ENCODE measurements at regions not wholly inside any gene's neighbourhood (a gene's known extent, or its start where the extent isn't known, plus 50 kb on each side); places are given as distances from the start of the nearest gene placed in this dataset.
A peak's percentile ranks its signal among the peaks of the same experiment; 100 is the strongest.
"Not testable (repeated sequence)": the region's sequence is repeated elsewhere in the genome, so short reads cannot be mapped to it uniquely, and the experiment has no call there.

GRCh38 chr6:28639445-28640290 lies 114.0 kb downstream of the GPX5 start:
- not testable (repeated sequence) for H3K36me3 ChIP-seq (ENCODE audit: control insufficient read depth in 5 of 5, insufficient read depth in 5 of 5, low read length in 5 of 5); H3K27ac ChIP-seq (ENCODE audit: low read depth, low read length); H3K4me3 ChIP-seq (ENCODE audit: low read depth in 1 of 5, low read length in 5 of 5); H3K9ac ChIP-seq (ENCODE audit: low read length in 5 of 5); H3K9me3 ChIP-seq (ENCODE audit: control insufficient read depth in 5 of 5, low read length in 5 of 5)
- peaks cover 2 to 13% (median 12%) of the 10 kb centered on the region in 5 donors for H3K4me1 ChIP-seq (ENCODE audit: control insufficient read depth in 5 of 5, insufficient read depth in 5 of 5, low read length in 5 of 5)
- H3K27me3 ChIP-seq (ENCODE audit: control insufficient read depth in 5 of 5, insufficient read depth in 4 of 5, low read length in 5 of 5), result peaks cover 0 to 26% (median 17%) of the 10 kb centered on the region in 5 donors

- Histone ChIP-seq H3K4me1 (ENCODE audit: control insufficient read depth in 5 of 5, insufficient read depth in 5 of 5, low read length in 5 of 5) (peaks cover under 1 to 4% (median 2%) of the 10 kb centered on the region in 5 donors), H3K4me3 (ENCODE audit: low read depth in 1 of 5, low read length in 5 of 5) (no peak overlapping the region), H3K27ac (ENCODE audit: low read depth, low read length) (no peak overlapping the region), H3K27me3 (ENCODE audit: control insufficient read depth in 5 of 5, insufficient read depth in 4 of 5, low read length in 5 of 5) (peaks cover 0 to 5% (median 4%) of the 10 kb centered on the region in 5 donors), H3K9ac (ENCODE audit: low read length in 5 of 5) (no peak overlapping the region), H3K9me3 (ENCODE audit: control insufficient read depth in 5 of 5, low read length in 5 of 5) (no peaks in the 10 kb centered on the region), H3K36me3 (ENCODE audit: control insufficient read depth in 5 of 5, insufficient read depth in 5 of 5, low read length in 5 of 5) (no peaks in the 10 kb centered on the region)
These were observed 117.5 kb downstream of the GPX5 start for GRCh38 chr6:28643017-28643740.

- H3K36me3 ChIP-seq (ENCODE audit: control insufficient read depth in 5 of 5, insufficient read depth in 5 of 5, low read length in 5 of 5), result no peaks in the 10 kb centered on the region
- H3K27me3 ChIP-seq (ENCODE audit: control insufficient read depth in 5 of 5, insufficient read depth in 4 of 5, low read length in 5 of 5), result peaks cover 0 to 7% (median 0%) of the 10 kb centered on the region in 5 donors
- peaks cover 2 to 17% (median 14%) of the 10 kb centered on the region in 5 donors for H3K4me1 ChIP-seq (ENCODE audit: control insufficient read depth in 5 of 5, insufficient read depth in 5 of 5, low read length in 5 of 5)
- no peak overlapping the region for H3K4me3 ChIP-seq (ENCODE audit: low read depth in 1 of 5, low read length in 5 of 5)
- no peak overlapping the region for H3K27ac ChIP-seq (ENCODE audit: low read depth, low read length)
- no peak overlapping the region for H3K9ac ChIP-seq (ENCODE audit: low read length in 5 of 5)
- H3K9me3 ChIP-seq (ENCODE audit: control insufficient read depth in 5 of 5, low read length in 5 of 5), result no peaks in the 10 kb centered on the region
These were observed 121.0 kb downstream of the GPX5 start for GRCh38 chr6:28646650-28647049.

- no peaks in the 10 kb centered on the region for H3K36me3 ChIP-seq (ENCODE audit: control insufficient read depth in 5 of 5, insufficient read depth in 5 of 5, low read length in 5 of 5)
- peak overlapping the region; percentile 9 to 87 (median 62) for H3K9ac ChIP-seq (ENCODE audit: low read length in 5 of 5)
- peaks cover 2 to 17% (median 14%) of the 10 kb centered on the region in 5 donors for H3K4me1 ChIP-seq (ENCODE audit: control insufficient read depth in 5 of 5, insufficient read depth in 5 of 5, low read length in 5 of 5)
- no peaks in the 10 kb centered on the region for H3K9me3 ChIP-seq (ENCODE audit: control insufficient read depth in 5 of 5, low read length in 5 of 5)
- peak overlapping the region; percentile 65 to 82 (median 73) for H3K4me3 ChIP-seq (ENCODE audit: low read depth in 1 of 5, low read length in 5 of 5)
- peaks cover 0 to 13% (median 0%) of the 10 kb centered on the region in 5 donors for H3K27me3 ChIP-seq (ENCODE audit: control insufficient read depth in 5 of 5, insufficient read depth in 4 of 5, low read length in 5 of 5)
- no peak overlapping the region for H3K27ac ChIP-seq (ENCODE audit: low read depth, low read length)
These were observed 122.6 kb downstream of the GPX5 start for GRCh38 chr6:28648035-28648877.

DNA sequence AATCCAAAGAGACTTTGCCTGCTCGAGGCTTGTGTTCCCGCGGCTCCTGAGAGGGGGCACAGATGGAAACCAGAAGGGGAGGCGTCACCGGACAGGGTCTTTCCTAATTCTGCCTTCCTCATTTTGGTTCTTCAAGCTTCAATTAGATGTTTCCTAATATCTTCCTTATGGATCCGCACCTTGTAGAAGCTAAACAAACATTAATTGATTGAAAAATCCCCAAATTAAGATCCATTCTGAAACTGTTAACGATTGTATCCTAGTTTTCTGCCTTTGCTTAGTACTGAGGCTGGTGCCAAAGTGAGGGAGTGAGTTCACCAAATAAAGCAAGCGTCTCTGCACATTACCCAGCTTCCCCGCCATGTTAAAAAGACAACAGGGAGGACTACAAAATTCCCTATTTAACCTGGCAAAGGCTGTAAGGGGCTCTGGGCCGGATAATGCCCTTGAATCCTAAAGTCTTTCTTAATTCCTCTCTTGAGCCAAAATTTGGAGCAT lies 123.2 kb downstream of the GPX5 start:
- Histone ChIP-seq H3K9me3 (ENCODE audit: control insufficient read depth in 5 of 5, low read length in 5 of 5) (no peaks in the 10 kb centered on the region), H3K4me3 (ENCODE audit: low read depth in 1 of 5, low read length in 5 of 5) (peak overlapping the region; percentile 65 to 82 (median 73)), H3K4me1 (ENCODE audit: control insufficient read depth in 5 of 5, insufficient read depth in 5 of 5, low read length in 5 of 5) (peaks cover 2 to 17% (median 14%) of the 10 kb centered on the region in 5 donors), H3K9ac (ENCODE audit: low read length in 5 of 5) (peak overlapping the region in 4 of 5 donors; percentile 9 to 87 (median 63)), H3K27me3 (ENCODE audit: control insufficient read depth in 5 of 5, insufficient read depth in 4 of 5, low read length in 5 of 5) (peaks cover 0 to 13% (median 0%) of the 10 kb centered on the region in 5 donors), H3K36me3 (ENCODE audit: control insufficient read depth in 5 of 5, insufficient read depth in 5 of 5, low read length in 5 of 5) (no peaks in the 10 kb centered on the region), H3K27ac (ENCODE audit: low read depth, low read length) (no peak overlapping the region)

GRCh38 chr6:28651161-28651560 lies 125.5 kb downstream of the GPX5 start:
- peaks cover 2 to 17% (median 14%) of the 10 kb centered on the region in 5 donors for H3K4me1 ChIP-seq (ENCODE audit: control insufficient read depth in 5 of 5, insufficient read depth in 5 of 5, low read length in 5 of 5)
- no peaks in the 10 kb centered on the region for H3K9me3 ChIP-seq (ENCODE audit: control insufficient read depth in 5 of 5, low read length in 5 of 5)
- H3K27ac ChIP-seq (ENCODE audit: low read depth, low read length), result no peak overlapping the region
- no peaks in the 10 kb centered on the region for H3K36me3 ChIP-seq (ENCODE audit: control insufficient read depth in 5 of 5, insufficient read depth in 5 of 5, low read length in 5 of 5)
- H3K9ac ChIP-seq (ENCODE audit: low read length in 5 of 5), result no peak overlapping the region
- H3K27me3 ChIP-seq (ENCODE audit: control insufficient read depth in 5 of 5, insufficient read depth in 4 of 5, low read length in 5 of 5), result peaks cover 0 to 13% (median 0%) of the 10 kb centered on the region in 5 donors
- no peak overlapping the region for H3K4me3 ChIP-seq (ENCODE audit: low read depth in 1 of 5, low read length in 5 of 5)

DNA sequence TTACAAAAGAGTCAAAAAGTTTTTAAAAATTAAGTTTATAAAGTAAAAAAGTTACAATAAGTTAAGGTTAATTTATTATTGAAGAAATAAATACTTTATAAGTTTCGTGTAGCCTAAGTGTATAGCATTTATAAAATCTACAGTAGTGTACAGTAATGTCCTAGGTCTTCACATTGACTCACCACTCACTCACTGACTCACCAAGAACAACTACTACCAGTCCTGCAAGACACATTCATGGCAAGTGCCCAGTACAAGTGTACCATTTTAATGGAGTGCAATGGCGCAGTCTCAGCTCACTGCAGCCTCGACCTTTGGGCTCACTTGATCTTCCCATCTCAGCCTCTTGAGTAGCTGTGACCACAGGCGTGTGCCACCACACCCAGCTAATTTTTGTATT lies 128.2 kb downstream of the GPX5 start:
- Histone ChIP-seq H3K9me3 (ENCODE audit: control insufficient read depth in 5 of 5, low read length in 5 of 5) (no peaks in the 10 kb centered on the region), H3K4me3 (ENCODE audit: low read depth in 1 of 5, low read length in 5 of 5) (no peak overlapping the region), H3K4me1 (ENCODE audit: control insufficient read depth in 5 of 5, insufficient read depth in 5 of 5, low read length in 5 of 5) (peaks cover 0 to 26% (median 22%) of the 10 kb centered on the region in 5 donors), H3K9ac (ENCODE audit: low read length in 5 of 5) (no peak overlapping the region), H3K27me3 (ENCODE audit: control insufficient read depth in 5 of 5, insufficient read depth in 4 of 5, low read length in 5 of 5) (peaks cover 0 to 17% (median 0%) of the 10 kb centered on the region in 5 donors), H3K36me3 (ENCODE audit: control insufficient read depth in 5 of 5, insufficient read depth in 5 of 5, low read length in 5 of 5) (no peaks in the 10 kb centered on the region), H3K27ac (ENCODE audit: low read depth, low read length) (no peak overlapping the region)

- Histone ChIP-seq H3K36me3 (ENCODE audit: control insufficient read depth in 5 of 5, insufficient read depth in 5 of 5, low read length in 5 of 5) (no peaks in the 10 kb centered on the region), H3K27ac (ENCODE audit: low read depth, low read length) (no peak overlapping the region), H3K4me3 (ENCODE audit: low read depth in 1 of 5, low read length in 5 of 5) (no peak overlapping the region), H3K9ac (ENCODE audit: low read length in 5 of 5) (no peak overlapping the region), H3K27me3 (ENCODE audit: control insufficient read depth in 5 of 5, insufficient read depth in 4 of 5, low read length in 5 of 5) (peaks cover 0 to 10% (median 0%) of the 10 kb centered on the region in 5 donors), H3K4me1 (ENCODE audit: control insufficient read depth in 5 of 5, insufficient read depth in 5 of 5, low read length in 5 of 5) (peaks cover 0 to 26% (median 22%) of the 10 kb centered on the region in 5 donors), H3K9me3 (ENCODE audit: control insufficient read depth in 5 of 5, low read length in 5 of 5) (no peaks in the 10 kb centered on the region)
These were observed 129.5 kb downstream of the GPX5 start for GRCh38 chr6:28655164-28655563.

DNA sequence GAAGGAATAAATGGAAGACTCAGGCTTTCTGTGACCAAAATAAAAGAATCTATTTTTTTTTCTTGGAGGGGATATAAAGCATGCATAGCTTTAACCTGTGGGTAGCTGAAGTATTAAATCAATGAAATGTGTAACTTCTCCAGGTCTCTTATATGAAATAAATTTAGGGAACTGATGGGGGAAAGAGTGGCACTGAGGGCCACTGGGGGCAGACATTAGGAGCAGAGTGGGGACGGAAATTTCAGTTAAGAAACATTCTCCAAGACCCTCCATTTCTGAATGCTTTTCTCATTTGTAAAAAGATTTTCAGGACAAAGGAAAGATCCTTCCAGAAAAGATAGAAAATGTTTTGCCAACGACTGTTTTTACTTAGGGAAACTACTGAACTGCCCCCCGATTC lies 131.0 kb downstream of the GPX5 start:
- Histone ChIP-seq H3K9ac (ENCODE audit: low read length in 5 of 5) (no peak overlapping the region), H3K27ac (ENCODE audit: low read depth, low read length) (no peak overlapping the region), H3K36me3 (ENCODE audit: control insufficient read depth in 5 of 5, insufficient read depth in 5 of 5, low read length in 5 of 5) (no peaks in the 10 kb centered on the region), H3K9me3 (ENCODE audit: control insufficient read depth in 5 of 5, low read length in 5 of 5) (no peaks in the 10 kb centered on the region), H3K4me3 (ENCODE audit: low read depth in 1 of 5, low read length in 5 of 5) (peak overlapping the region in 1 of 5 donors; percentile 60), H3K27me3 (ENCODE audit: control insufficient read depth in 5 of 5, insufficient read depth in 4 of 5, low read length in 5 of 5) (peaks cover 0 to 13% (median 0%) of the 10 kb centered on the region in 5 donors), H3K4me1 (ENCODE audit: control insufficient read depth in 5 of 5, insufficient read depth in 5 of 5, low read length in 5 of 5) (peaks cover 0 to 26% (median 22%) of the 10 kb centered on the region in 5 donors)
